ENCODE measurements at regions not wholly inside any gene's neighbourhood (a gene's known extent, or its start where the extent isn't known, plus 50 kb on each side); places are given as distances from the start of the nearest gene placed in this dataset.
"Not testable (repeated sequence)": the region's sequence is repeated elsewhere in the genome, so short reads cannot be mapped to it uniquely, and the experiment has no call there.

GRCh38 chr3:82122554-82123345, 361.3 kb upstream of the GBE1 start:
- H3K4me3 ChIP-seq (ENCODE audit: low read length), result no peak overlapping the region
- H4K20me1 ChIP-seq (ENCODE audit: low read length), result no peaks in the 10 kb centered on the region
- TF ChIP-seq EZH2 (IDR thresholded peaks at IDR 0.05; ENCODE audit: low read length, unreplicated experiment), result no peak
- no peak for TF ChIP-seq CTCF (conservative IDR thresholded peaks at IDR 0.05; ENCODE audit: low read depth, low read length)
- no peak for TF ChIP-seq EZH2phosphoT487 (IDR thresholded peaks at IDR 0.05; ENCODE audit: borderline replicate concordance, low read length)
- no peaks in the 10 kb centered on the region for H3K9me2 ChIP-seq (replicated peaks; ENCODE audit: low read length)
- DNase-seq (no peak), ATAC-seq (no peak)
- H3K9ac ChIP-seq (ENCODE audit: low read length), result no peak overlapping the region
- H2AFZ ChIP-seq (ENCODE audit: low read length), result no peak overlapping the region
- H3K36me3 ChIP-seq (ENCODE audit: low read depth, low read length), result no peaks in the 10 kb centered on the region
- no peaks in the 10 kb centered on the region for H3K4me1 ChIP-seq (ENCODE audit: insufficient read depth, low read length)
- CTCF ChIA-PET, result no interaction called here
- no peaks in the 10 kb centered on the region for H3K9me3 ChIP-seq (ENCODE audit: low read length)
- no peak overlapping the region for H3K27ac ChIP-seq (ENCODE audit: low read length)
- H3K79me2 ChIP-seq (ENCODE audit: low read length), result no peaks in the 10 kb centered on the region
- intact Hi-C loops (cut with micrococcal nuclease), result no loop called here
- H3K27me3 ChIP-seq (ENCODE audit: low read length), result no peaks in the 10 kb centered on the region
- POLR2A ChIA-PET (ENCODE audit: unreplicated experiment), result no interaction called here
- BruUV-seq (replicated peaks), result no TSS peak
- no peak overlapping the region for H3K4me2 ChIP-seq (ENCODE audit: low read length)
- H3F3A ChIP-seq (ENCODE audit: low read length, unreplicated experiment), result no peaks in the 10 kb centered on the region

- no peak overlapping the region for H2AFZ ChIP-seq (ENCODE audit: low read length)
- intact Hi-C loops (cut with micrococcal nuclease), result no loop called here
- BruUV-seq (replicated peaks), result no TSS peak
- no peaks in the 10 kb centered on the region for H4K20me1 ChIP-seq (ENCODE audit: low read length)
- no peaks in the 10 kb centered on the region for H3K27me3 ChIP-seq (ENCODE audit: low read length)
- no peaks in the 10 kb centered on the region for H3F3A ChIP-seq (ENCODE audit: low read length, unreplicated experiment)
- H3K4me3 ChIP-seq (ENCODE audit: low read length), result no peak overlapping the region
- ChIA-PET POLR2A (ENCODE audit: unreplicated experiment) (no interaction called here), CTCF (no interaction called here)
- ATAC-seq (no peak), DNase-seq (no peak)
- TF ChIP-seq EZH2phosphoT487 (IDR thresholded peaks at IDR 0.05; ENCODE audit: borderline replicate concordance, low read length), result no peak
- no peak for TF ChIP-seq EZH2 (IDR thresholded peaks at IDR 0.05; ENCODE audit: low read length, unreplicated experiment)
- TF ChIP-seq CTCF (conservative IDR thresholded peaks at IDR 0.05; ENCODE audit: low read depth, low read length), result no peak
- no peak overlapping the region for H3K9ac ChIP-seq (ENCODE audit: low read length)
- H3K4me1 ChIP-seq (ENCODE audit: insufficient read depth, low read length), result no peaks in the 10 kb centered on the region
- no peaks in the 10 kb centered on the region for H3K9me2 ChIP-seq (replicated peaks; ENCODE audit: low read length)
- H3K36me3 ChIP-seq (ENCODE audit: low read depth, low read length), result no peaks in the 10 kb centered on the region
- no peak overlapping the region for H3K27ac ChIP-seq (ENCODE audit: low read length)
- no peak overlapping the region for H3K4me2 ChIP-seq (ENCODE audit: low read length)
- no peaks in the 10 kb centered on the region for H3K9me3 ChIP-seq (ENCODE audit: low read length)
- H3K79me2 ChIP-seq (ENCODE audit: low read length), result no peaks in the 10 kb centered on the region
These were observed 353.1 kb upstream of the GBE1 start for GRCh38 chr3:82114589-82114988.

GRCh38 chr3:82110721-82111120, 349.3 kb upstream of the GBE1 start:
- H3K9me2 ChIP-seq (replicated peaks; ENCODE audit: low read length); BruUV-seq (replicated peaks); POLR2A ChIA-PET (ENCODE audit: unreplicated experiment); H3K4me2 ChIP-seq (ENCODE audit: low read length); CTCF ChIA-PET; H3K27ac ChIP-seq (ENCODE audit: low read length); H3K36me3 ChIP-seq (ENCODE audit: low read depth, low read length); H3K9ac ChIP-seq (ENCODE audit: low read length); H2AFZ ChIP-seq (ENCODE audit: low read length); H3K79me2 ChIP-seq (ENCODE audit: low read length); H3K27me3 ChIP-seq (ENCODE audit: low read length); H3F3A ChIP-seq (ENCODE audit: low read length, unreplicated experiment); intact Hi-C loops (cut with micrococcal nuclease); H3K9me3 ChIP-seq (ENCODE audit: low read length); H3K4me1 ChIP-seq (ENCODE audit: insufficient read depth, low read length); H4K20me1 ChIP-seq (ENCODE audit: low read length); ATAC-seq; H3K4me3 ChIP-seq (ENCODE audit: low read length); DNase-seq: not testable (repeated sequence)

All from PC-3 (cell line).